ENCODE measurements at regions not wholly inside any gene's neighbourhood (a gene's known extent, or its start where the extent isn't known, plus 50 kb on each side); places are given as distances from the start of the nearest gene placed in this dataset.
"Not testable (repeated sequence)": the region's sequence is repeated elsewhere in the genome, so short reads cannot be mapped to it uniquely, and the experiment has no call there.

- DNase-seq (ENCODE audit: insufficient read length, low spot score) (no peak), FAIRE-seq (no peak)
- no peak for TF ChIP-seq CTCF (IDR thresholded peaks at IDR 0.05; ENCODE audit: insufficient read depth, missing control alignments)
Observed at GRCh38 chr5:162683284-162683683, 615.7 kb downstream of the GABRG2 start.

GRCh38 chr5:162684145-162684544, 616.6 kb downstream of the GABRG2 start:
- TF ChIP-seq CTCF (IDR thresholded peaks at IDR 0.05; ENCODE audit: insufficient read depth, missing control alignments) = no peak
- DNase-seq (ENCODE audit: insufficient read length, low spot score) (no peak), FAIRE-seq (no peak)

GRCh38 chr5:162685302-162685701, 617.7 kb downstream of the GABRG2 start:
- no peak for FAIRE-seq
- DNase-seq (ENCODE audit: insufficient read length, low spot score) = no peak
- no peak for TF ChIP-seq CTCF (IDR thresholded peaks at IDR 0.05; ENCODE audit: insufficient read depth, missing control alignments)

- DNase-seq (ENCODE audit: insufficient read length, low spot score); FAIRE-seq: not testable (repeated sequence)
Observed at GRCh38 chr5:162696272-162696671, 628.7 kb downstream of the GABRG2 start.

- DNase-seq (ENCODE audit: insufficient read length, low spot score) = no peak
- FAIRE-seq = no peak
- peak; percentile 11 for TF ChIP-seq CTCF (IDR thresholded peaks at IDR 0.05; ENCODE audit: insufficient read depth, missing control alignments)
Observed at GRCh38 chr5:162699361-162699760, 631.8 kb downstream of the GABRG2 start.

GRCh38 chr5:162703914-162704313, 636.3 kb downstream of the GABRG2 start:
- no peak for FAIRE-seq
- no peak for DNase-seq (ENCODE audit: insufficient read length, low spot score)
- TF ChIP-seq CTCF (IDR thresholded peaks at IDR 0.05; ENCODE audit: insufficient read depth, missing control alignments) = no peak

- no peak for TF ChIP-seq CTCF (IDR thresholded peaks at IDR 0.05; ENCODE audit: insufficient read depth, missing control alignments)
- FAIRE-seq (no peak), DNase-seq (ENCODE audit: insufficient read length, low spot score) (no peak)
Observed at GRCh38 chr5:162711244-162711643, 643.7 kb downstream of the GABRG2 start.

- no peak for FAIRE-seq
- no peak for TF ChIP-seq CTCF (IDR thresholded peaks at IDR 0.05; ENCODE audit: insufficient read depth, missing control alignments)
- no peak for DNase-seq (ENCODE audit: insufficient read length, low spot score)
Observed at GRCh38 chr5:162719720-162720119, 652.1 kb downstream of the GABRG2 start.
